ENCODE measurements at regions not wholly inside any gene's neighbourhood (a gene's known extent, or its start where the extent isn't known, plus 50 kb on each side); places are given as distances from the start of the nearest gene placed in this dataset.

DNA sequence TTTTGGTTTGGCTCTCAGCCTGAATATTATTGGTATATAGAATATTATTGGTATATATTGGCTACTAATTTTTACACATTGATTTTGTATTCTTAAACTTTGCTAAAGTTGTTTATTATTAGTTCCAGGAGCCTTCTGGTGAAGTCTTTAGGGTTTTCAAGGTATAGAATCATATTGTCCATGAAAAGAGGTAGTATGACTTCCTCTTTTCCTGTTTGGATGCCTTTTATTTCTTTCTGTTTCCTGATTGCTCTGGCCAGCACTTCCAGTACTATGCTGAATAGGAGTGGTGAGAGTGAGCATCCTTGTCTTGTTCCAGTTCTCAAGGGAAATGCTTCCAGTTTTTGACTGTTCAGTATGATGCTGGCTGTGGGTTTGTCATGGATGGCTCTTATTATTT lies 107.3 kb upstream of the LIPC start:
- DNase-seq (ENCODE audit: low read depth, low spot score): no peak

DNA sequence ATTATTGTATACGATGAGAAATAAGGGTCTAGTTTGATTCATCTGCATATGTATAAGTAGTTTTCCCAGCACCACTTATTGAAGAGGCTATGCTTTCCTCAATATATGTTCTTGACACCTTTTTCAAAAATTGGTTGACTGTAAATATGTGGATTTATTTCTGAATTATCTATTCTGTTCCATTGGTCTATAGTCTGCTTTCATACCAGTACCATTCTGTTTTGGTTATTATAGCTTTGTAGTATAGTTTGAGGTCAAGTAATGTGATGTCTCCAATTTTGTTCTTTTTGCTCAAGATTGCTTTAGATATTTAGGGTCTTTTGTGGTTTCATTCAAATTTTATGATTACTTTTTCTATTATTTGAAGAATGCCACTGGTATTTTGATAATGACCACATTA lies 103.8 kb upstream of the LIPC start:
- DNase-seq (ENCODE audit: low read depth, low spot score): no peak

DNA sequence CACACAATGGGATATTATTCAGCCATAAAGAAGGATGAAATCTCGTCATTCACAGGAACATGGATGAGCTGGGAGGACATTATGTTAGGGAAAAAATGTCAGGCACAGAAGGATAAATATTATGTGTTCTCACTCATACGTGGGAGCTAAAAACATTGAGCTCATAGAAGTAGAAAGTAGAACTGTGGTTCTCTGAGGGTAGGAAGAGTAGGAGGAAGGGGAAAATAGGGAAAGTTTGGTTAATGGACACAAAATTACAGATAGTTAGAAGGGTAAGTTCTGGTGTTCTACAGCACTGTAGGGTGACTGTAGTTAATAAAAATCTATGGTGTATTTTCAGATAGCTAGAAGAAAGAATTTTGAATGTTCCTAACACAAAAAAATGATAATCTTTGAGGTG lies 102.6 kb upstream of the LIPC start:
- DNase-seq (ENCODE audit: low read depth, low spot score): no peak

DNA sequence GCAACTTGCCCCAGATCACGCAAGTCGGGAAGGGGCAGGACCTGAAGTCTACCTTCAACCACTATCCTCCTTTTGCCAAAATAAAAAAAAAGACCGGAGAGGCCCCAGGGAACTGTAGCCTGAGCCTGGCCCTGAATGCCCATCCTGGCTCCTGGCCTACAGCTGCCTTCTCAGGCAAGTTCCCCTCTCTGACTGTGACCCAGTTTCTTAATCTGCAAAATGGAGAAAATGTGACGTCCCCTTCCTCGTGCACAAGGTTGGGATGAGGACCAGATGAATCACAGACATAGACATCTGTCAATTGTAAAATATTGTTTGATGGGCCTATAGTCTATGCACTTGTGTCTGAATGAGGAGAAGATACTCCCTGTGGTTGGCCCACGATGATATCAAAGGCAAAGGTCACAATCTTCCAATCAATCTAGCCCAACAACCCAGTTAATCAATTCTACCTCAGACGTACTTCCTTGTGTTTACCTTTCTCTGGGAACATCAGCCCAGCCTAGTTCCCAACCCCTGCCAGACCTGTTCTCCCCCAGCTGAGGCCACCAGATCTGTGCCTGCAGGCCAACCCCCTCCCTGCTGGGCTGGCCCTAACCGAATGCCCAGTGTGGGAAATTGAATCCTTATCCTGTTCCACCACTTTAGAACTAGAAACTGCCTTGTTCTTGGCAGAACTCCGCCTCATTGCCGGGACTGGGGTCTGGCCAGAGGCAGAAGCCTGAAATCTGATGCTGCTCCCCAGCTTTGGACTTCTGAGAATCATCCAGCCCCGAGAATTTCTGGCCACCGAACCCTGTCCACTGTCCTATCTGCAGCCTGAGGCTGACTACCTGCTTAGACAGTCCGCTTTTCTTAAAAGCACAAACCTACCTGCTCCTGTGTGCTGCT lies 101.8 kb upstream of the LIPC start:
- peak; percentile 96 for DNase-seq (ENCODE audit: low read depth, low spot score)

DNA sequence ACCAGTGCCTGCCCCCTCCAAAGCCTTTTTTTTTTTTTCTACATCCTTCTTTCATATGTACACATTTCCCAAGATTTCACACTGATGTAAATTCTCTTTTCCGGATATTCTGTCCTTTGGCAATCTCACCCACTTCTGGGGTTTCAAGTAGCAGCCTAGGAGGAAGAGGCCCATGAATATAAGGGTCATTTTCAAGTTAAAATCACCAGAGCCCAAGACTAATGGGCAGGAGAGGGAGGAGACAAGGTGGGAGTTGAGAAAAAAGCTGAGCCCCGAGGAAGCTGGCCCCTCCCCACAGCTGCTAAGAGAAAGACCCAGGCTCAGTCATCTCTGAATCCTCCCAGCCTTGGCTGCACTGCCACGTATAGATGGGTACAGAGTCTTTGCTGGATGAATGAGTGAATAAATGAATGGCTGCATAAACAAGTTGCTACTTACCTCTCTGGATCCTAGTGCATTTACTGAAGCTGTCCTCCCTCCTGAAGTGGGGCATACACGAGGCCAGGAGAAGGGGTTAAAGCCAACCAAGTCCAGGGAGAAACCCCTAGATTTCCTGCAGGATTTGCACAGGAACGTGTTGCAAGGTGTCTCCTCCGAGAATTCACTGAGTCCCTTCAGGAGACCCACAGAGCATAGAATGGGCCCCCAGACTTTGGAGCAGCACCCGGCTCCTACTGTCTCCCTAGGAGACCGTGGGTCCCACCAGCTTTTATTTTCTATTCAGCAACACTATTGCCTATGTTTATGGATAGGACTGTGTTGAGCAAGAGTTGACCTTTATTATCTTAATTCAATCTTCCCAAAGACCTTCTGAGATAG lies 100.8 kb upstream of the LIPC start:
- DNase-seq (ENCODE audit: low read depth, low spot score): peak; percentile 49

DNA sequence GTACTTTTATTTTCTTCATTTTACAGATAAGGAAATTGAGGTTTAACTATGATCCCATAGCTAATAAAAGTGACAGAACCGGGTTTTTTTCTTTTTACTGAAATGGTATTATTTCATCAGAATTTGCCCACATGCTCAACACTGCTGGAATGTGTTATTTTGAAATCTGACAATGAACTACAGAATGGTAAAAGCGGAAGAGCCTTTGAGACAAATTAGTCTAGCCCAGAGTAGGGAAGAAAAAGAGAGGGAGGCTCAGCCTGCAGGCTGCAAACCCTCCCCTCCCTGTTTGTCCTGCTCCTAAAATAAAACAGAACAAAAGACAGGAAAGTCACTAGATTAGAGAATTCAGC lies 100.3 kb upstream of the LIPC start:
- DNase-seq (ENCODE audit: low read depth, low spot score): no peak

GRCh38 chr15:58331913-58332675 lies 99.7 kb upstream of the LIPC start:
- peak; percentile 95 for DNase-seq (ENCODE audit: low read depth, low spot score)

DNA sequence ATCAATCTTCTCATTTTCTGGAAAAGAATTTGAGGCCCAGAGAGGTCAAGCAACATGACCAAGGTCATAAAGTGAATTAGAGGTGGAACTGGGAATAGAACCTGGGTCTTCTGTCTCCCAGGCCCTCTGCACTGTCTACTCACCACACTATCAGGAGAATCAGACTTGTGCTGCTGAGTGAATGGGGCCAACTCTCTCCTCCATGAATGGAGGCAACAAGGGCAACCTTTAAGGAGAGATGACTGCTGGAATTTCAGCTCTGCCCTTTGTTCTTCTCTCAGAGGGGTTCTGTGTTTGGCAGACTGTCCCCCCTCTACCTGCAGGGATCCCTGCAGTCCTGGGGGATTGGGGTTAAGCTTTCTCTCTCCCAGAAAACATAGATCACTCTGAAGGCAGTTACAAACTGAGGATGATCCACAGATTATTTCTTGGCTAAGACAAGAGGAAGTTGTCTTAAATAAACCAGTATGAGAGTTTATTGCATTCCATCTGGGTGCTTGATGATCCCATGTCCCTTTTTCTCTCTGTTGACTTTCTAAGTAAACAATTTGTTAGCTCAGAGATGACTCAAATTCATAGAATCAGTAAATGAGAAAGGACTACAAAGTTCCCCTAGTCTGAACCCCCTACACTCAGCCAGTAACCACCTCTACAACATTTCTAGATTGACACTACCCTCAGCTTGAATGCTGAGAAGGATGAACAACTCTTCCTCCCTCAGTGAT lies 99.0 kb upstream of the LIPC start:
- no peak for DNase-seq (ENCODE audit: low read depth, low spot score)

DNA sequence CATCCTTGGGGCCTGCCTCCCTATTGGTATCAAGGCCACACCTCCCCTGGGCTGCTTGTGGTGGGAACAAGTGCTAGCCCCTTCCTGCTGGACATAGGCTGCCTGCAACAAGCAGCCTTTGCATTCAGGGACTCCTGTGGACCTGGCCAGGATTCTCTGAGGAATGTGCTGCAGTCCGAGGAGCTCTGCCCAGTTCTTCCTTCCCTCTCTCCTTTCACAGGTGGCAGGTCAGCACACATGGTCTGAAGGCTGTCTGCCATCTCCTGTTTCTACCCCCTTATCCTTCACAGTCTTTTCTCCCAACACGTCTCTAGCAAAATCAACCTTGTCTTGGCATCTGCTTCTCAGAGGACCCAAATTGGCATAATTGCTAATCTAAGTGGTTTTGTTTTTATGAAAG lies 97.0 kb upstream of the LIPC start:
- no peak for DNase-seq (ENCODE audit: low read depth, low spot score)

GRCh38 chr15:58336161-58336560 lies 95.6 kb upstream of the LIPC start:
- DNase-seq (ENCODE audit: low read depth, low spot score): no peak

DNA sequence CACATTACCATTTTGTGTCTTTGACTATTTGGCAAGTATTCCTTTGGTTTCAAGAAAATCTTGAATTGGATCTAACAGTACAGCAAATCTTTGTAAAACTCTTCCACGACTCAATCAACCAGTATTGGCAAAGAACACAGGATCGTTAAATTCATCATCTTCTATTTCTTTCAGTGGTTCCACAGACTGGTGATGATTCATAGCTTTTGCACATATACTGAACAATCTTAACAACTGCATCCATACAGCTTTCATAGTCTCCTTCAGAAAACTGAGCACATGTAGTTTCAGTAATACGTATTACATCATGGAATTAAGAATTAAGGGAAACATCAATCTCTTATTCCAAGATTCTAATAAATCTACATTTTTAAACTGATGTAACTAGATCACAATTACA lies 91.6 kb upstream of the LIPC start:
- DNase-seq (ENCODE audit: low read depth, low spot score): no peak

DNA sequence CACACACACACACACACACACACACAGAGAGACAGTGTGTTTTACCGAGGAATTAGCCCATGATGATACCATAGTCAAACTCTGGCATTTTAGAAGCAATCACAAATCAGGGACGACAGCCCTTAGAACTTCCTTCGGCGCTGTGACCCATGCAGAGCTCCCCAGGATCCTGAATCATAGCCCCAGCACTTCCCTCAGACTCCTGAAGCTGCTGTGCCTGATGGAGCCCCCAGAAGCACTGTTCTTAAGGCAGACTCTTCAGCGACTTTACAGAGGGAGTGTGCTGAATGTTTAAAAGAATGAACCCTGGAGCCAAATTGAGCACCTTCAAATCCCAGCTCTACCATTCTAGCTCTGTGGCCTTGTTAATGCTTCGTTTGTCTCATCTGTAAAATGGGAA lies 89.3 kb upstream of the LIPC start:
- no peak for DNase-seq (ENCODE audit: low read depth, low spot score)

DNA sequence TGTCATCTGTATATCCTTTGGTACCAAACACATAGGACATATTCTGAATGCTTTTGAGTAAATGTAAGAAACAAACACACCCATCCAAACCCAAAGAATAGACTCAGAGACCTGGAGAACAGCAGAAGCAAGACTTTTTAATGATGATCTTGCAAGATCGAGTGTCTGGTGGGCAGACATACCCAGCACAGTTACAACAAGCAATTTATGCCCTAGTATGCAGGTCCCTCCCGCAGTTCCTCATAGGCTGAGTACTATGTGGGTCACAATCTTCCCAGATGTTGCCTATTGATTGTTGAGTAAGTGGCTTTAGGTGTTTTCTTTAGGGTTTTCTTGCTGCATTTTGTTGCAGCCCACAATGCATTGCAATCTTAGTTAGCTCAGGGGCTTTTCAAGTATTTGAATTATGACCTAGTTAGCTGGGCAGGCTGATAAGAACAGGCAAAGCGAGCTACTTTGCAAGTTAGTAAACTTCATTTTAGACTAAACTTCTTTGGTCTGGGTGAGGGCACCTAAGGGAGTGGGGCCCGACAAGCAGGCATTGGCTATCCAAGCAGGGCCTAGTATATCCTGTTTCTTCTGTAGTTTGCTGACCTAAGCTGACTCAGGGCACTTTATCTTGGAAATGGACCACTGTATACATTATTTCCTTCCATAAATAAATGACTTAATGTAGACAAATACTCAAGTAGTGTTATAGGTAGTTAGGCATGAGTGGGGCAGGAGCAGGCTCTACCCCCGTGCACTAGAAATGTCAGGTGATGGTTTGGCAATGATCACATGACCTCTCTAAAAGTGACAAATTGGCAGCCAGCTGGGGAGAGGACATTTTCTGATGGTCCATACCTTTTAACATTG lies 87.3 kb upstream of the LIPC start:
- DNase-seq (ENCODE audit: low read depth, low spot score): no peak

DNA sequence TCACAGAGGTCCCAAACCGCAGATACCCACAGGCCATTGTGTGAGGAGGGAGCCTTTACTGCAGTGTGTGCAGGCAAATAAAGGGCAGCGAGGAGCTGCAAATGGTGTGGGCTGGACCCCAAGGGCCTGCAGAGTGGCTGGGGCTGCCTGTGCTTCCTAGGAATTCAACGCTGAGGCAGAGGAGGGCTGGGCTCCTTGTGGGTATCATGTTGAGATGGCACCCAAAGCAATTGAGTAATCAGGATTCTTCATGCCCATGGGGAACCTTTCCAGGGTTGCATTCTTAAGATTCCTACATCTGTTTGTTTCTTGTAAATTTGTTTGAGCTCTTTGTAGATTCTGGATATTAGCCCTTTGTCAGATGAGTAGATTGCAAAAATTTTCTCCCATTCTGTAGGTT lies 85.4 kb upstream of the LIPC start:
- DNase-seq (ENCODE audit: low read depth, low spot score): peak; percentile 90

DNA sequence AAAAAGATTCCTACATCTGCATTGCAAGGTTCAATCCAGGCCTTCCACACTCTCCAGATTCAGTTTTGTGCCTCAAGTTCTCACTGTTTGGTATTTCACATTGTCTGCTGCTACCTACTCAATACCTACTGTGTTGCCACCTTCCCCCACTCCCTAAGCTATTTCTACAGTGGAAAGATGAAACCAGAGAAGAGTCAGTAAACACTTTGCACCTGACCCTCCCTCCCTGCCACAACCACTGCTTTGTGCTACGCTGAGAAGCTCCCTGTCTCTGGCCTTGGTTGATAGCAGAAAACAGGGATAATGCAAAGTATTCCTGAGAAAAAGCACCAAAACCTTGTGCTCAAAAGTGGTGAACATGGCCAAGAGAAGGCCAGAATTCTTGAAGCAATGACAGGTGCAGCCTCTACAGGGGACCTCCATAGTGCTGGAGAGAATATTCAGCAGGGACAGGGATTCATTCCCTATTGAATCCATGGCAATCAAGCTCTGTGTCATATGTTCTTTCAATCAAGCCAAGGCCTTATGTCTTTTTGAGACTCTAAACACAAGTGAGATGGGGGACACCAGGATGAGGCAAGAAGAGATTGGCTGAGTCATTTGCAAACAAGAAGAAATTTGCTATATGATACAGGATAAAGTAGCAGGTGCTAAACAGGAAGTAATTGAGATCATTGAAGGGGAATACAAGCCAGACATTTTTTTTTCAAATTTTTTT lies 83.5 kb upstream of the LIPC start:
- no peak for DNase-seq (ENCODE audit: low read depth, low spot score)

DNA sequence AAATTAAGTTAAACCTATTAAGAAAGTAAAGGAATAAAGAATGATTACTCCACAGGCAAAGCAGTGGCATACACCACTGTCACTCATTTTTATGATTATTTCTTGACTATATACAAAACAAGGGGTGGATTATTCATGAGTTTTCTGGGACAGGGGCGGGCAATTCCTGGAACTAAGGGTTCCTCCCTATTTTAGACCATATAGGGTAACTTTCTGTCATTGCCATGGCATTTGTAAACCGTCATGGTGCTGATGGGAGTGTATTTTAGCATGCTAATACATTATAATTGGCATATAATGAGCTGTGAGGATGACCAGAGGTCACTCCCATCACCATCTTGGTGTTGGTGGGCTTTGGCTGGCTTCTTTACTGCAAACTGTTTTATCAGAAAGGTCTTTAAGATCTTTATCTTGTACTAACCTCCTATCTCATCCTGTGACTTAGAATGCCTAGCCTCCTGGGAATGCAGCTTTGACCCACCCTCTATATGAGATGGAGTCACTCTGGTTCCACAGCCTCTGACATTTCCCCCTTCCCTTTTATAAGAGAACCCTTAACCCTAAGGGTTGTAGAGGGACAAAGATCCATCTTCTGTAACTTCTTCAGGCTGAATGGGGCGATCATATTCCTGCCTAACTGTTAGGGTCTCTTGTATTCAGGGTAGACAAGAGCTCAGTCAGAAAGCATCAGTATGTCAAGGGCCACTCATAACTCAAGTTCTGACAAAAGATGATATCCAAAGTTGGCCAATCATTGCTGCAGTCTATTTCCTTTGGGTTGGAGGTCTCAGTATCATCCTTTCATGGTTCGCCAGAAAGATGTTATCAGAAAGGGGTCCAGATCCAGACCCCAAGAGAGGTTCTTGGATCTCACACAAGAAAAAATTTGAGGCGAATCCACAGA lies 79.5 kb upstream of the LIPC start:
- DNase-seq (ENCODE audit: low read depth, low spot score): no peak

- no peak for DNase-seq (ENCODE audit: low read depth, low spot score)
Observed at GRCh38 chr15:58355382-58355971, 76.3 kb upstream of the LIPC start.

DNA sequence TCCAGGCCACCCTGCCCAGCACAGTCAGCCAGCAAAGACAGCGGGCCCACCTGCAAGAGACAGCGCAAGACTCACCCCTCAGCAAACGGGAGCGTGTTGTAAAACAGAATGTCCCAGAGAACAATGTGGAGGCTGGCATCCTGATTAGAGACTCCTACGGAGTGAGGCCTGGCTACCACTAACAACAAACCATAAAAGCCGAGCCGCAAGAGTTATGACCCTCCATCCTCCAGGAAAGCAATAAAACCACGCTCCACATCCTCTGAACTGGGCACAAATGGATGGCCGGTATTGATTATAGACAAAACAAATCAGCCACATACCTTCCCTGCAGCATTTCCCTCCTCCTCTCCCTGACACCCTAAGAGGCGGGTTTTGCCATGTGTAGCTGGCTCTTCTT lies 75.8 kb upstream of the LIPC start:
- DNase-seq (ENCODE audit: low read depth, low spot score): peak; percentile 27
